HFF-Myc (cell line): ENCODE measurements at regions not wholly inside any gene's neighbourhood (a gene's known extent, or its start where the extent isn't known, plus 50 kb on each side); places are given as distances from the start of the nearest gene placed in this dataset.

Experiments used
- DNase-seq: peaks from one replicate; pipeline ENCODE4 v3.0.0-alpha.2; 2011; ENCODE audit warnings: low read depth; ENCODE audit errors: extremely low read depth
- H3K4me3 ChIP-seq: replicated peaks from 2 replicates; pipeline ENCODE4 v1.5.1; 2011; ENCODE audit warnings: low read depth, mild to moderate bottlenecking, control low read depth, low read length
- CTCF ChIP-seq: IDR thresholded peaks from 2 replicates; pipeline ENCODE4 v1.5.1; 2012; ENCODE audit warnings: mild to moderate bottlenecking, low read depth, low read length, control low read depth; ENCODE audit errors: missing control alignments

GRCh38 chr7:106382129-106382528 is 97.3 kb upstream of the NAMPT start:
- TF ChIP-seq CTCF: no peak
- no peak overlapping the region for H3K4me3 ChIP-seq
- no peak for DNase-seq

- no peak for DNase-seq
- no peak for TF ChIP-seq CTCF
- no peak overlapping the region for H3K4me3 ChIP-seq
Measured at GRCh38 chr7:106381252-106381651, 96.5 kb upstream of the NAMPT start.

- DNase-seq: no peak
- TF ChIP-seq CTCF: no peak
- no peak overlapping the region for H3K4me3 ChIP-seq
Measured at GRCh38 chr7:106377847-106378361, 93.1 kb upstream of the NAMPT start.

DNA sequence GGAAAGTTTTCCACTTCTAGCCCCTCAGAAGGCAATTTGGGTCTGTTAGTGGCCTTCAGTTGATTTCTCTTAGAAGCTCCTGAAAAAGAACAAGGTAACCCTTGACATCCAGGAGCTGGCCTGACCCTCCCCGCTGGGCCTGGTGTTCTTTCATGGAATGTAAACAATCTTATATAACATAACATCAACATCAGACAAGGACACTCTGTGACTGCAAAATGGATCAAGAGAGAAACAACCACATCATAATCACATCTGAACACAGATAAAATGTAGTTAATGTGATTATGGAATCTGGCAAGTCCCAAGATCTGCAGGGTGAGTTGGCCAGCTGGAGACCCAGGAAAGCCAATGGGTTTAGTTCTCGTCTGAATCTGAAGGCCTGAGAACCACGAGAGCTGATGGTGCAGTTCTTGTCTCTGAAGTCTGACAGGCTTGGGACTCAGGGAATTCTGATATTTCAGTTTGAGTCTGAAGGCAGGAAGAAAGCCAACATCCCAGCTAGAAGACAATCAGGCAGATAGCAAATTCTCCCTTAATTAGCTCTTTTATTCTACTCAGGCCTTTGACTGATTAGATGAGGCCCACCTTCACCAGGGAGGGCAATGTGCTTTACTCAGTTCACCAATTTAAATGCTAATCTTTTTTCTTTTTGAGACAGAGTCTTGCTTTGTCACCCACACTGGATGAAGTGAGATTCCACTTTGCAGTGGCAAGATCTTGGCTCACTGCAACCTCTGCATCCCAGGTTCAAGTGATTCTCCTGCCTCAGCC is 91.4 kb upstream of the NAMPT start:
- no peak for DNase-seq
- no peak for TF ChIP-seq CTCF
- no peak overlapping the region for H3K4me3 ChIP-seq

DNA sequence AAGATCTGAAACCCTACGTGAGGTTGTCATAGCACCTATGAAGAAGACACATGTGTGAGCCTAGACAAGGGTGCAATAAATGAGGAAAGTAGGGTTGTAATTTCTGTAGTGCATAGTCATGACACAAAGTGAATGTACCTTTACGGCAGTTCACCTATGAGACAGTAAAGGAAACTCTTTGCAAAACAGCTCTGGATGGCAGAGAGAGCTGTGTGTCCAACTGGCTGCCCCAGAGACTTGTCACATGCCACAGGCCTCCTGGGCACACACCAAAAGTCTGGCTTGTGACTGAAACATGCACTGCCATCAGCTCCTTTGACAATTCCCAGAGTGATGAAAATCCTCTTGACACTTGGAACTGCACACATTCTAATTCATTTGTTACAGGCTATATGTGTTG is 90.7 kb upstream of the NAMPT start:
- H3K4me3 ChIP-seq: no peak overlapping the region
- no peak for DNase-seq
- no peak for TF ChIP-seq CTCF

DNA sequence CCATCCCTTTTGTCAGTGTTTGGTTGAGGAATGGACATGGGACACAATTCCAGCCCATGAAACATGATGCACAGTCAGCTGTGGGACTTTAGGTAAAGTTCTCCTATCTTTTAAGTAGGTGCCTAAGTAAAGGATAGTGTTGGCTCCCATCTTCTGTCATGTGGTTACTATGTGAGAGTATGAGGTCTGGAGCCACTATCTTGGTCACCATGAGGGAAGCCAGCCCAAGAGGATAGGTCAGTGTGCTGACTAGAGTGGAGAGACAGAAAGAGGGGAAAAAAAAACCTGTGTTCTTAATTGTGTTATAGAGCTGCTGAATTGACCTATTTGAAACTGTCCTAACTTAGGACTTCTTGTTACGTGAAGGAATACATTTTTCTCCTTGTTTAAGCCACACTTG is 89.7 kb upstream of the NAMPT start:
- H3K4me3 ChIP-seq: no peak overlapping the region
- no peak for TF ChIP-seq CTCF

More for the DNA sequence above, 89.7 kb upstream of the NAMPT start:
- DNase-seq: no peak
